ENCODE measurements at regions not wholly inside any gene's neighbourhood (a gene's known extent, or its start where the extent isn't known, plus 50 kb on each side); places are given as distances from the start of the nearest gene placed in this dataset.
A peak's percentile ranks its signal among the peaks of the same experiment; 100 is the strongest.

DNA sequence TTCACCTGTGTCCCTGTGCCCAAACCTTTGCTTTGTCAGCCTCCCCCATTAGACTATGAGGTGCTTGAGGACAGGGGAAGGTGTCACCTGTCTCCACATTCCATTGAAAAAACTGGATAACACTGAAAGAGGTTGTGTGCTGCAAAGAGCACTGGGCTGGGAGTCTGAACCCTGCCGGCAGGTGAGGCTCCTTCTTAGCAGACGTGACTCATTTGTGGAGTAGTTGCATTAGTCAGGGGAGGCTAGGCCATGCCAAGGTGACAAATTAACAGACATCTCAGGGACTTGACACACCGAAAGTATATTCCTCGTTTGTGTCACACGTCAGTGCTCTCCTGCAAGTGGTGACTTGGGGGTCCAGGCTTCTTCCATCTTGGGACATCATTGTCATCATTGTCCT is 95.9 kb upstream of the STX18 start:
- DNase-seq (ENCODE audit: low spot score), result no peak

DNA sequence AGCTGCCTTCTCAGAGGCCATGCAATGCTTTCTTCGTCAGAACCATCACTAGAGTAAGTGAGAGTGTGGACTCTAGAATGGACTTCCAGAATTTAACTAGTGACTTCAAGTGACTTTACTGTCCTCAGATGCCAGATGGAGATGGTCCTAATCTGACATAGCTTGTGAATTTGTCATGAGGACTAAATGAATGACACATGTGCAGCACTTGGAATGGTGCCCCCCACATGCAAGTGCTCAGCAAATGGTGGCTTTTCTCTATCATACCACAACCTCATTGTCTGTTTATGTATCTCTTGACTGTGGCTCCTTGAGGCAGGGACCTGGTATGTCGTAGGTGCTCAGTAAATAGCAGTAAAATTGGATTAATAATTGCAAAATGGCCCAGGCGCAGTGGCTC is 91.6 kb upstream of the STX18 start:
- DNase-seq (ENCODE audit: low spot score), result no peak

DNA sequence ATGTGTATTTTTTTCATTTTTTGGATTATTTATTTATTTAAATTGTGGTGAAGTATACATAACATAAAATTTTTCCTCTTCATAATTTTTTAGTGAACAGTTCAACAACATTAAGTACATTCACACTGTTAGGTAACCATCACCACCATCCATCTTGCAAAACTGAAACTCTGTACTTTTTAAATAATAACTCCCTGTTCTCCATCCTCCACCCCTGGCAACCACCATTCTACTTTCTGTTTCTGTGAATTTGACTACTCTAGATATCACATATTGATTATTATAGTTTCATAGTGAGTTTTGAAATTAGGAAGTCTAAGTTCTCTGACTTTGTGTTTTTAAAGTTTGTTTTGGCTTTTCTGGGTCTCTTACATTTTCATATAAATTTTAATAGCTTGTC is 89.3 kb upstream of the STX18 start:
- DNase-seq (ENCODE audit: low spot score), result no peak

DNA sequence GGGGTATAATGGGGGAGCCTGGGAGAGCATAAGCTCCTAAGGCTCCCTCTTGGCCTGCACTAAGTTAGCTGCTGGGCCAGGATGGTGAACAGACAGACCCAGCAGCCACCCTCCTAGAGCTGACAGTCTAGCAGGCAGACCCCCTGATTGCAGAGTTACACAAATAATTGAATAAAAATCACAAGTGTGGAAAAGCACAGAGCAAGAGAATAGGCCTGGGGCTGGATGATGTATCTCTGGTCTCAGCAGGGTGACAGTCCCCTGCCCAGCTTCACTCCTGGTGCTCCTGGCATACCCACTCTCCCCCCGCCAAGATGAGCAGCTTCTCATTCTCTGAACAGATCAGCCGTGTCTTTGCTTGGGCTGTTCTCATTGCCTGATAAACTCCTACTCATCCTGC is 86.1 kb upstream of the STX18 start:
- DNase-seq (ENCODE audit: low spot score), result no peak

DNA sequence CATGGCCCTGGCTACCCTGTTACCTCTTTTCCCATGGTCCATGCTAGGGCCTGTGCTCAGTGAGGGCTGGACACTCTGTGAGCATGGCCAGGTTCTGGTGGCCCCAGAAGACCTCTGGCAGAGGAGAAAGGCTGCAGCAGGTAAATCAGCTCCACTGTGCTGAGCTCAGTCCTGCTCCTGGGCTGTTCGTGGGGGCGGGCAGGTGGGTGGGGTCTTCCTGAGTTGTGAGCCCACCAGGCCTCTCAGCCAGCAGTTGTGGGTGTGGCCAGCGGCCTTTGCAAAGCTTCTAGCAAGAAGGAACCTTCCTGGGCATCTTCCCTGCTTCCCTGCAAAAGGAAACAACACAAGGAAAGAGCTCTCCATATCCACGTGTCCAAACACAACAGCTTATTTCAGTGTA is 85.3 kb upstream of the STX18 start:
- DNase-seq (ENCODE audit: low spot score), result no peak

DNA sequence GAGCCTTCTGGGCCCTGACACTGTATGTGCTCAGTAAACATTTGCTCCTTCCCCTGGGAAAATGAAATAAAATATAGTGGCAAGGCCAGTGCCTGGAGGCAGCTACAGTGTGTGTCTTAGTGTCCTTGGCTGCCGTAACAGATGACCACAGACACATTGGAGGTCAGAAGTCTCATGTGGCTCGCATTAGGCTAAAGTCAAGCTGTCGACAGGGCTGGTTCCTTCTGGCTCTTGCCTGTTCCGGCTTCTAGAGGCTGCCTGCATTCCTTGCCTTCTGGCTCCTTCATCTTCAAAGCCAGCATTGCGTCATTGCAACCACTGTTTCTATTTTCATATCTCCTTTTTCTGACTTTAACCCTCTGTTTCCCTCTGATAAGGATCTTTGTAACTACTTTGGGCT is 83.6 kb upstream of the STX18 start:
- DNase-seq (ENCODE audit: low spot score), result no peak

DNA sequence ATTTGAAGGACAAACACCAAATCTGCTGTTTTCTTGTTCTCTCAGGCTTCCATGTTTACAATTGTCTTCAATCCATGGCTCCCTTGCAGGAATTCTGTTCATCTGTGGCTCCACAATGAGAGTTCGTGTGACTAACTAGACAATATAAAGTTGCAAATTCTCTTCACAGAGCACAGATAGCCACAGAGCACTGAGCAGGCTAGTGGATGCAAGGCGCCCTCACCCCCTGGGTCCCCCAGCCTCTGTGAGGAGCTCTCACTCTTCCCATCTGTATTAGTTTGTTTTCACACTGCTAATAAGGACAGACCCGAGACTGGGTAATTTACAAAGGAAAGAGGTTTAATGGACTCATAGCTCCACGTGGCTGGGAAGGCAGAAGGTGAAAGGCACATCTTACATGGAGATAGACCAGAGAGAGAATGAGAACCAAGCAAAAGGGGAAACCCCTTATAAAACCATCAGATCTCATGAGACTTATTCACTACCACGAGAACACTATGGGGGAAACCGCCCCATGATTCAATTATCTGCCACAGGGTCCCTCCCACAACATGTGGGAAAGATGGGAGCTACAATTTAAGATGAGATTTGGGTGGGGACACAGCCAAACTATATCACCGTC is 82.5 kb upstream of the STX18 start:
- DNase-seq (ENCODE audit: low spot score), result no peak

DNA sequence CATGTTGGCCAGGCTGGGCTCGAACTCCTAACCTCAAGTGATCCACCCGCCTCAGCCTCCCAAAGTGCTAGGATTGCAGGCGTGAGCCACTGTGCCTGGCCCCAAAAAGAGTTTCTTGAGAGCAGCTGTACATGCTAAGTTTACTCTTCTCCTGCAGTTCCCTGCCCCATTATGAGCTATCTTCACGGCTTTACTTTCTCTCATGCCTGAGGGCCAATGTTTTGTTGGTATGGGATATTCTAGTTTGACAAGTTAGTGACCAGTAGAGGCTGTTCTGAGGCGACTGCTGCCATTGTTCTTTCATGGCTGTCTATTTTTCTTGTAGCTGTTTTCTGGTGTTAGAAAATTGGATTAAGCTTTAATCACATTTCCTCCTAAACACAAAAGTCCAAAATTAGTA is 78.0 kb upstream of the STX18 start:
- DNase-seq (ENCODE audit: low spot score), result no peak

DNA sequence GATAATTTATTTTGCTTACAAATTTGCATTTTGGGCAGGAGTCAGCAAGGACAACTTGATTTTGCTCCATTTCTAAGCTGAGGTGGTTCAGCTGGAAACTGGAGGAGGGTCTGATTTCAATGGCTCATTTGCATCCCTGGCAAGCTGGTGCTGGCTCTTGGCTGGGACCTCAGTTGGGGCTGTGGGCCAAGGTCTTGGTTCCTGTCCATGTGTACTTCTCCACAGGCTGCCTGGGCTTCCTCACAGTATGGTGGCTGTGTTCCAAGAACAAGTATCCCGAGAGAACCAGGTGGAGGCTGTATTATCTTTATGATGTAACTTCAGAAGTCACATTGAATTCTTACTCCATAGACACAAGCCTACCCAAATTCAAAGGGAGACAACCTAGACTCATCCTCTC is 77.0 kb upstream of the STX18 start:
- DNase-seq (ENCODE audit: low spot score), result no peak

DNA sequence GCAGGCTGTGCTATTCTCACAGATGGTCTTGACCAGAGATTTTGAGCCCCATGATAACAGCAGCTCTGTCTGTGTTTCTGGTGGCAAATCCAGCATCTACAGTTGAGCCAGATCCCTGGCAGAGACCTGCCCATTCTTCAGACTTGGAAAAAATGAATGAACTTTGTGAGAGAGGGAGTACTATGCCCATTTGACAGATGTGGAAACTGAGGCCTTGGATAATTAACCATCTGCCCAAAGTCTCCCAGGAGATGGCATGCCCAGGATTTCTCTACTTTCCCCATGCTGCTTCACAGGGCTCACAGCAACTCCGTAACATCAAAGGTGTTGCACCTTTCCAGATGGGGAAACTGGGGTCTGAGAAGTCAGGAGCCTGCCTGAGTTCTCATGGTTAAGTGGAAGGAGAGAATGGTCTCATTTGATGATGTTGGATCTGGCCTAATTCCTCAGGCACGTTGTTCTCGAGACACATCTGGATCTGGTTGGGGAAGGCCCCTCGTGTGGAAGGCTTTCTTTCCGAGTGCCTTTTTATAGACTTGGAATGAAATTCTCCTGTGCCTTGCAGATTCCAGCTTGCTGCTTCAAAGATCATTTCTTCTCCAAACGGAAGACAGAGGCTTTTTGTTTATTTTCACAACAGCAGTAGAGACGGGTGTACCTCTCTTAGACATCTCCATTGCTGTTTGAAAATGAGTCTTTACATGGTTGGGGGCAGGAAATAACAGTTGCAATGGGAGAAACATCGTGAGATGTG is 73.3 kb upstream of the STX18 start:
- peak; percentile 87 for DNase-seq (ENCODE audit: low spot score)

DNA sequence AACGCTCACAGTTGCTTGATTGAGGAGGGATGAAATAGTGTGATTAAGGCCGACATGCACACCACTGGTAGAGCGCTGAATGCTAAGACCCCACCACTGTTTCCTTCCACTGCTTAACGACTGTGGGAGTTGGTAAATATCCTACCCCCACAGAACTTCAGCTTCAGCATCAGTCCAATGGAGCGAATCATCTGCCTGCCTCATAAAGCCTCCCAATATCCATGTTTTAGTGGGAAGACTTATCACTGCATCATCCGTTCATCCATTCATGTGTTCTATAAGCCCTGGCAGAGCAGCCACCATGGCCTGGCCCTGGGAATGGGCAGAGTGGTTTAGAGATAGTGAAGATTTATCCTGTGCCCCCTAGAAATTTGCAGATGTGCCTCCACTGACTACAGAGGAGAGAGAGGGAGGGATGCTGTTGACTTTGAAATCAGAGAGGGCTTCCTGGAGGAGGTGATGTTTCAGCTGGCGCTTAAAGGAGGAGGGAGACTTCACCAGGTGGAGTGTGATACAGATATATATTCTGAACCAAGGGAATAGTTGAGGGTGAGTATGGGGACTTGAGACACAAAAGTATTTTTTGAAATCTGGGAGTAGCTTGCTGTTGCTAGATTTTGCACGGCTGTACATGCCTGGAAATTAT is 71.9 kb upstream of the STX18 start:
- DNase-seq (ENCODE audit: low spot score), result no peak

DNA sequence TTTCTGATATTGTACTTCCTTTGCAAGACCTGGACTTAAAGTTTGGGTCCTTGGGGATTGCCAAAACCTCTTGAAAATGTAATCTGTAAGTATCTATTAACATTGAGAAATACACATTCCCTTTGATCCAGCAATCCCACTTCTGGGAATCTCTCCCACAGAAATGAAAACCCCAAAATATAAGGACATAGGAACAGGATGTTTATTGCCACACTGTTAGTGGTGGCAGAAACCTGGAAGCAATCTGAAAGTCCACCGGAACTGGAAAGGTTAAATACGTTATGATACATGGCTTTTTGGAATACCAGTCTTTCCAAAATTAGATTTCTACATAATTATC is 71.2 kb upstream of the STX18 start:
- no peak for DNase-seq (ENCODE audit: low spot score)

DNA sequence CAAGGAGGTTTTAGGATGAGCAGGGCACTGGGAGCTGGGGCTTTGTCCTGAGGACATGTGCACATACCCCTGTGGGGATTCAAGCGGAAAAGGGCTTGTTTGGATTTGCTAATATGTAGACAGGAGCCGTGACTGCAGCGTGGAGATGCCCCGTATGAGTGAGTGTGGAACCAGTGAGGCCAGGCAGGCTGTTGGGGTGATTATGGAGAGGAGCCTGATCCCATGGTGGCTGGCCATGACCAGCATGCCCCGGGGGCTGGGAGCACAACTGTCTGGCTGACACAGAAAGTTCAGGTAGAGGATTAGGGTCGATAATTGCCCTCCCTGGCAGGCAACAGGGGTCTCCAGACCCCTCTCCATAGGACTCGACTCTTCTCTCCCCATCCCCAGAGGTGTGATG is 68.8 kb upstream of the STX18 start:
- DNase-seq (ENCODE audit: low spot score), result no peak

DNA sequence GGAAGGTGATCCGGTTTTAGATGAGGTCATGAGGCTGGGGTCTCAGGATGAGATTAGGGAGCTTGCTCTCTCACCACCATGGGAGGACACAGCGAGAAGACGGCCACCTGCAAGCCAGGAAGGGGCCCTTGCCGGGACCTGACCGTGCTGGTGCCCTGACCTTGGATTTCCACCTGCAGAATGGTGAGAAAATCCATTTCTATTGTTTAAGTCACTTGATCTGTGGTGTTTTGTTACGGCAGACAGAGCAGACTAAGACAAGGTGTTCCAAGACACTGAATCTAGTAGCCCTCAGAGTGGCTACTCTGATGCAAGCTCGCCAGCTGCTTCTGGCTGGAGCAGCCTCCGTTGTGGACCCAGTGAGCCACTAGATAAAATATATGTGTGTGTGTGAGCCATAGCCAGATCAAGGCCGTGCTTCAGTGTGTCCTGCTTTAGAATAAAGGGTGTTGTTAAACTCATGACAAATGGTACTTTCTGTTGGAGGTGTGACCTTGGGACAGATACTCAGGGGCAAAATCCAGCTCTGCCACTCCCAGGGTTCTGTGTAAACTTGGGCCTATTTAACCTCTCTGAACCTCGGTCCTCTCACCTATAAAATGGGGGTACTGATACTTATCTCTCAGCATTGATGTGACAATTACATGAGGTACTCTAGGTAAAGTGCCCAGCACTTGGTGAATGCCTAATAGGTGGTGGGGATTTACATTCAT is 67.9 kb upstream of the STX18 start:
- DNase-seq (ENCODE audit: low spot score), result no peak

DNA sequence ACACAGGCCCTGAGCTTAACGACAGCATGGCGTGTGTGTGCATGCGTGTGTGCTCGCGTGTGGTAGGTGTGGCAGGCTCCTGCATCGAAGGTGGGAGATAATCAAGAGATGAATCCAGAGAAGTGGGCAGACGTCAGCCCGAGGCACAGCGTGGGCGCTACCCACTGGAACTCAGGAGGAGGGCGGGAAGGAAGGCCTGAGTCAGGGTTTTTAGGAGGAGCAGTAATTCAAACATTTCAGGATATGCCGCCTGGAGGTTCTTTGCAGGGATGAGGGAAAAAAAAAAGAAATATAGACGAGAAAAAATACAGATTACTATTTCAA is 66.3 kb upstream of the STX18 start:
- DNase-seq (ENCODE audit: low spot score), result peak; percentile 41

DNA sequence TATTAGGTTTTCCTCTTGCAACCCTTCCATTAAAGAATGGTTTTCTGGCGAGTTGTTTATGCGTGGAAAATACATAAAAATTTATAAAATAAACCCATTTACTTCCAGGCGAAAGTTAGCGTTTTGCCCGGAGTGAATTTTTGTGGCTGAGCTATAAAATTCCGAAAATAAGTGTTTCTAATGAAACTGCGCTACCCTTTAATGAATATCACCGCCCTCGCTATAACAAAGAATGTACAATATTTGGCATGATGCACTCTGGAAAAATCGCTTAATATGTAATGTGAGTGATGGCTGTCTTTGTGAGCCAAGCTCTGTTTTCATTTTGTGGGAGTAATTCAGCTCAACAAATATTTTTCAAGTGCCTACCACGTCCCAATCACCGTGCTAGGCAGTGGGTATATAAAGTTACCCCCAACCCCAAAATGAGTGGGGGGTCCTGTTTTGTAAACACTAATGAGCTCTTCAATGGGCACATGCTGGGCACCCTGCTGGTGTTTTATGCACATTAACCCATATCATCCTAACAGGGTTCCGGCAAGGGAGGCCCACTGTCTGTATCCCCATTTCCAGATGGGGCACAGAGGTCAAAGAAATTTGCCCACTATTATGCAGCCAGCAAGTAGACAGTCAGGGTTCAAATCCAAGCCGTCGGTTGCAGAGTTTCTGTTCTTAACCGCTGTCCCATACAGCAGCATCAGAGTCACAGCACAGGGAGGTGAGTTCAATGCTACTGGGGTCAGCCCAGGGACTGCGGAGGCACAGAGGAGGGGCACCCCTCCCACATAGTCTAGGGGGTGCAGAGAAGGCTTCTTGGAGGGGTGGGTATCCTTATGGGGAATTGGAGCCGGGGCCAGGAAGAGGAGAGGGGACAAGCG is 65.7 kb upstream of the STX18 start:
- DNase-seq (ENCODE audit: low spot score), result no peak

DNA sequence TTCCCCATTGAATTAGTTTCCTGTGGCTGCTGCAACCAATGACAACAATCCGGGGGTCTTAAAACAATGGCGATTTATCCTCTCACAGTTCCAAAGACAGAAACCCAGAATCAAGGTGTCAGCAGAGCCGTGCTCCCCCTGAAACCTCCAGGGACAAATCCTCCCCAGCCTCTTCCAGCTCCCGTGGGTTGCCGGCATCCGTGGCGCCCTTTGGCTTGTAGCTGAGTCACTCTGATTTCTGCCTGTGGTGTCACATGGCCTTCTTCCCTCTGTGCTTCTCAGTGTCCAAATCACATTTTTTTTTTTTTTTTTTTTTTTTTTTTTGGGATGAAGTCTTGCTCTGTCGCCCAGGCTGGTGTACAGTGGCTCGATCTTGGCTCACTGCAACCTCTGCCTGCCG is 64.5 kb upstream of the STX18 start:
- no peak for DNase-seq (ENCODE audit: low spot score)

DNA sequence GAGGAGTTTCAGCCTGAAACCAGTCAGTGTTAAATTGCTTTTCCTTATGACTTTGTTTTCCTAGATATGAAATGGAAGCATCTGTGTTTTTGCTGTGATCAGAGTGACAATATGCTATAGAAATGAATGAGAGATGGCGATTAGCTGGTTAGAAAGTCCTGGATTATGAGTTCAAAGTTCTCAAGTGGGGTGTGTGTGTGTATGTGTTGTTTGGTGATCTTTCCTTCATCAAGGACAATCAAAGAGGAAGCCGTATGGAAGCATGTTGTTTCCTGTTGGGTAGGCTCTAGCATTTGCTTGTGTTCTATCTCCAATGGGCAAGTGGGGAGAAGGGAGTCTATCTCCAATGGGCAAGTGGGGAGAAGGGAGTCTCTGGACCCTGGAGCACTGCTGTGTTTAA is 64.0 kb upstream of the STX18 start:
- no peak for DNase-seq (ENCODE audit: low spot score)

DNA sequence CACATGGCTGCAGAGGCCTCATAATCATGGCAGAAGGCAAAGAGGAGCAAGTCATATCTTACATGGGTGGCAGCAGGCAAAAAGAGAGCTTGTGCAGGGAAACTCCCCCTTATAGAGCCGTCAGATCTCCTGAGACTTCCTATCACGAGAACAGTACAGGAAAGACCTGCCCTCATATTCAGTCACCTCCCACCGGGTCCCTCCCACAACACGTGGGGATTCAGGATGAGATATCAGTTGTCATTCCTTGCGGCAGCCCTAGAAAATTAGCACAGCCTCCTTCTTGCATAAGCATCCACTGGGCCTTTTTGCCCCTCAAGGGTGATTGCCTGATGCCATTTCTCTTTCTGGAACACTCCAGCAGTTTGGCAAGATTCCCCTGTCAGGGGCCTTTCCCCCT is 61.7 kb upstream of the STX18 start:
- no peak for DNase-seq (ENCODE audit: low spot score)

DNA sequence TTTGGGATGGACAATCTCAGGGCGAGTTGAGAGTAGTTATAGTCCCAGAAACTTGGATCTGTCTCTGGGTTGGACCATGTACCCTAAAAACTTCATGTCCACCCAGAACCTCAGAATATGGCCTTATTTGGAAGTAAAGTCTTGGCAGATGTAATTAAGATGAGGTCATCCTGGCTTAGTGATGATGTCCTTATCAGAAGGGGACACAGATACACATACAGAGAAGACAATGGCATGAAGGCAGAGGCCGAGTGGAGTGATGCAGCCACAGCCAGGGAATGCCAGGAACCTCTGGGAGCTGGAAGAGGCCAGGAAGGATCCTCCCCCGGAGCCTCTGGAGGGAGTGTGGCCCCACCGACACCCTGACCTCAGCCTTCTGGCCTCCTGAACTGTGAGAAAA is 61.2 kb upstream of the STX18 start:
- DNase-seq (ENCODE audit: low spot score), result no peak

DNA sequence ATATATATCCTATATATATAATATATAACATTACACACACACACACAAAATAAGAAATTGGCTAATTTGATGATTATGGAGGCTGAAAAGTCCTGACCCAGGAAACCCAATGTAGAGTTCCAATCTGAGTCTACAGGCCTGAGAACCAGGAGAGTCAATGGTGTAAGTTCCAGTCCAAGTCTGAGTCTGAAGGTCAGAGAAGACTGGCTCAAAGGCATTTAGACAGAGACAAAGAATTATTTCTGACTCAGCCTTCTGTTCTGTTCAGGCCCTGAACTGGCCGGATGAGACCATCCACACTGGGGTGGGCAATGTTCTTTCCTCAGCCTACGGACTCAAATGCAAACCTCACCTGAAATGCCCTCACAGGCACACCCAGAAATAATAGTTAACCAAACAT is 60.6 kb upstream of the STX18 start:
- no peak for DNase-seq (ENCODE audit: low spot score)

DNA sequence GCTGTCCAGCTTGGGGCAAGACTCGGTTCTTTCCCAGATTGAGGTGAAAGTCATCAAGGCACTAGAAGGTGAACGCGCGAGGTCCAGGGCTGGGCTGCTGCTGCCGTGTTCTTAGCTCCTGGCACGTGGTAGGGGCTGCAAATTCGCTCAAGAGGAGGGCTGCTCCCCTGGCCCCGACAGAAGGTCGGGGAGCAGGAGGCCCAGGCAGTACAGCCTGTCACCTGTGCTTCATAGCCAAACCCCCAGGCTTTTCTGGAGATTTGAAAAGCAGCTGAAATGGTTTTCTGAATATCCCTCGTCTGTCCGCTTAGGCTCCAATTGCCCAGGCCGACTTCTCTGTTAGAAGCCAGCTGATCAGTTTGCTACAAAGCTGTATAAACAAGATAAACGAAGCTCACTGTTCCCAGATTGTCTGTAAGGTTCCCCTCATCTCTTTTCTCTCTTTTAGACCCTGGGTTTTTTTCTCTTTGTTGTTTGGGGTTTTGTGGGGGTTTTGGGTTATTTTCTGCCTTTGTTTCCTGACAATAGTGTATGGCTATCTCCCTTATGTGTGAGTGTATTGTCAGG is 60.0 kb upstream of the STX18 start:
- no peak for DNase-seq (ENCODE audit: low spot score)
